CD4-positive, alpha-beta T cell (primary cell): ENCODE measurements at regions not wholly inside any gene's neighbourhood (a gene's known extent, or its start where the extent isn't known, plus 50 kb on each side); places are given as distances from the start of the nearest gene placed in this dataset.

Source experiments
- ATAC-seq: fragments of 200-7000 bp; cut with Tn5 transposase; one replicate; pipeline ENCODE4 v1.10.0; 2022; ENCODE audit warnings: mild to moderate bottlenecking; ENCODE audit not compliant: poor library complexity
- CTCF ChIA-PET: fragments of 350-600 bp; sonication (Branson Sonifier 250); formaldehyde crosslinking; loops from one replicate; lab custom pipeline; 2021; ENCODE audit warnings: antibody characterized with exemption, inconsistent platforms; lab: Charles Lee
- POLR2A ChIA-PET: fragments of 350-600 bp; sonication (Branson Sonifier 250); formaldehyde crosslinking; loops from one replicate; lab custom pipeline; 2021; ENCODE audit warnings: antibody characterized with exemption, inconsistent platforms; lab: Charles Lee
- DNase-seq, 14 experiments: peaks; one replicate each; pipeline ENCODE4 v3.0.0-alpha.2; 2013 to 2020; ENCODE audit warnings: mixed read lengths in 2 of 14
- H3K27ac ChIP-seq, 2 donors: one replicate each; pipeline versions ENCODE4 v1.5.1 to v1.7.0; 2013; ENCODE audit warnings: low read length in 2 of 2, low read depth in 1 of 2, mild to moderate bottlenecking in 1 of 2
- H3K27me3 ChIP-seq, 2 experiments: 1 replicate in 1 of 2; 2 replicates in 1 of 2; pipeline versions ENCODE4 v1.6.1 to v1.7.0; 2013; ENCODE audit warnings: low read length in 2 of 2, control low read depth in 1 of 2, mild to moderate bottlenecking in 1 of 2, moderate library complexity in 1 of 2; ENCODE audit not compliant: insufficient read depth in 2 of 2, control insufficient read depth in 1 of 2
- H3K36me3 ChIP-seq: one replicate; pipeline ENCODE4 v1.6.1; 2013; ENCODE audit warnings: low read length, control low read depth; ENCODE audit not compliant: insufficient read depth
- H3K4me1 ChIP-seq: one replicate; pipeline ENCODE4 v1.6.1; 2013; ENCODE audit warnings: low read length, control low read depth; ENCODE audit not compliant: insufficient read depth
- H3K4me3 ChIP-seq: one replicate; pipeline ENCODE4 v1.5.1; 2013; ENCODE audit warnings: mild to moderate bottlenecking, low read length, moderate library complexity
- H3K9me3 ChIP-seq, 2 experiments: 1 replicate in 1 of 2; 2 replicates in 1 of 2; pipeline versions ENCODE4 v1.6.1 to v1.7.0; 2013; ENCODE audit warnings: low read length in 2 of 2, mild to moderate bottlenecking in 2 of 2, control low read depth in 1 of 2, moderate library complexity in 1 of 2; ENCODE audit not compliant: control insufficient read depth in 1 of 2, insufficient read depth in 1 of 2
- H3K27ac Mint-ChIP-seq: one replicate; pipeline ENCODE4 v1.8.0; 2020; ENCODE audit warnings: mixed read lengths
- H3K27me3 Mint-ChIP-seq: one replicate; pipeline ENCODE4 v1.8.0; 2021; ENCODE audit warnings: mixed read lengths
- H3K36me3 Mint-ChIP-seq: one replicate; pipeline ENCODE4 v1.8.0; 2021; ENCODE audit warnings: low read depth, mixed read lengths
- H3K4me1 Mint-ChIP-seq: one replicate; pipeline ENCODE4 v1.8.0; 2021; ENCODE audit warnings: low read depth, mixed read lengths
- H3K4me3 Mint-ChIP-seq: one replicate; pipeline ENCODE4 v1.8.0; 2020; ENCODE audit warnings: mild to moderate bottlenecking, mixed read lengths
- H3K9me3 Mint-ChIP-seq: one replicate; pipeline ENCODE4 v1.8.0; 2020; ENCODE audit warnings: mixed read lengths
- CTCF ChIP-seq: fragments of 200-600 bp; IDR thresholded peaks from one replicate; pipeline ENCODE4 v1.8.0; 2022; ENCODE audit warnings: antibody characterized with exemption, mild to moderate bottlenecking
- intact Hi-C, 2 experiments: fragments of 100-400 bp; cut with DNase I in 1 of 2; cut with micrococcal nuclease in 1 of 2; formaldehyde crosslinking; loops; one replicate each; pipeline versions ENCODE4 v1.15.1 to v1.9.0; 2023 to 2025; cut with DNase I, micrococcal nuclease

GRCh38 chr5:73374520-73375190 is 73.9 kb downstream of the FOXD1 start:
- ChIA-PET POLR2A (no interaction called here), CTCF (no interaction called here)
- intact Hi-C loops, result no loop called here
- Histone ChIP-seq H3K4me1 (no peaks in the 10 kb centered on the region), H3K4me3 (no peak overlapping the region), H3K36me3 (no peaks in the 10 kb centered on the region), H3K9me3 (no peaks in the 10 kb centered on the region), H3K27me3 (peaks cover 30 to 51% of the 10 kb centered on the region in 2 experiments), H3K27ac (no peak overlapping the region)
- H3K27ac Mint-ChIP-seq, result no peak overlapping the region
- ATAC-seq, result no peak
- H3K4me1 Mint-ChIP-seq, result peaks cover under 1% of the 10 kb centered on the region
- no peak for DNase-seq
- H3K4me3 Mint-ChIP-seq, result no peak overlapping the region
- H3K36me3 Mint-ChIP-seq, result no peaks in the 10 kb centered on the region
- TF ChIP-seq CTCF, result no peak
- H3K27me3 Mint-ChIP-seq, result peaks cover 92% of the 10 kb centered on the region
- no peaks in the 10 kb centered on the region for H3K9me3 Mint-ChIP-seq

GRCh38 chr5:73373814-73374510 is 74.6 kb downstream of the FOXD1 start:
- Histone ChIP-seq H3K4me3 (no peak overlapping the region), H3K4me1 (no peaks in the 10 kb centered on the region), H3K36me3 (no peaks in the 10 kb centered on the region), H3K27ac (no peak overlapping the region), H3K9me3 (no peaks in the 10 kb centered on the region), H3K27me3 (peaks cover 24 to 44% of the 10 kb centered on the region in 2 experiments)
- ATAC-seq (no peak), DNase-seq (no peak)
- Mint-ChIP-seq H3K4me3 (no peak overlapping the region), H3K4me1 (no peaks in the 10 kb centered on the region), H3K27ac (no peak overlapping the region), H3K9me3 (no peaks in the 10 kb centered on the region), H3K36me3 (no peaks in the 10 kb centered on the region), H3K27me3 (peaks cover 85% of the 10 kb centered on the region)
- no peak for TF ChIP-seq CTCF
- ChIA-PET POLR2A (no interaction called here), CTCF (no interaction called here)
- intact Hi-C loops, result no loop called here

- CTCF ChIA-PET, result no interaction called here
- intact Hi-C loops, result no loop called here
- H3K9me3 Mint-ChIP-seq, result no peaks in the 10 kb centered on the region
Measured at GRCh38 chr5:73370640-73371583, 77.7 kb downstream of the FOXD1 start.

More at GRCh38 chr5:73370640-73371583, 77.7 kb downstream of the FOXD1 start:
- H3K4me1 ChIP-seq, result no peaks in the 10 kb centered on the region
- Mint-ChIP-seq H3K27me3 (peaks cover 76% of the 10 kb centered on the region), H3K4me1 (no peaks in the 10 kb centered on the region), H3K4me3 (no peak overlapping the region), H3K27ac (no peak overlapping the region), H3K36me3 (no peaks in the 10 kb centered on the region)
- no peak for ATAC-seq
- H3K27me3 ChIP-seq, result peaks cover 7 to 26% of the 10 kb centered on the region in 2 experiments
- POLR2A ChIA-PET, result no interaction called here
- H3K4me3 ChIP-seq, result no peak overlapping the region
- DNase-seq, result no peak
- TF ChIP-seq CTCF, result no peak
- no peaks in the 10 kb centered on the region for H3K9me3 ChIP-seq
- no peaks in the 10 kb centered on the region for H3K36me3 ChIP-seq
- no peak overlapping the region for H3K27ac ChIP-seq
